ENCODE measurements at regions not wholly inside any gene's neighbourhood (a gene's known extent, or its start where the extent isn't known, plus 50 kb on each side); places are given as distances from the start of the nearest gene placed in this dataset.

GRCh38 chr7:98040626-98041360, 50.8 kb upstream of the OCM2 start:
- no peak for DNase-seq (ENCODE audit: low read depth in 3 of 3)

GRCh38 chr7:98046816-98047215, 56.8 kb upstream of the OCM2 start:
- no peak for DNase-seq (ENCODE audit: low read depth in 3 of 3)

- DNase-seq (ENCODE audit: low read depth in 3 of 3) = no peak
These were observed 57.6 kb upstream of the LMTK2 start for GRCh38 chr7:98049034-98049433.

GRCh38 chr7:98051118-98051744, 55.4 kb upstream of the LMTK2 start:
- peak; percentile 28 to 34 (median 33) for DNase-seq (ENCODE audit: low read depth in 3 of 3)

- no peak for DNase-seq (ENCODE audit: low read depth in 3 of 3)
These were observed 52.1 kb upstream of the LMTK2 start for GRCh38 chr7:98054585-98054984.

GRCh38 chr7:98056580-98056979, 50.1 kb upstream of the LMTK2 start:
- no peak for DNase-seq (ENCODE audit: low read depth in 3 of 3)

Data from stimulated activated CD4-positive, alpha-beta T cell treated with anti-CD3 and anti-CD28 coated beads, TNF-alpha, amount 100 ng/mL, for 4 hours (primary cell).